Mesenchymal stem cell (in vitro differentiated cells and primary cell): ENCODE measurements at regions not wholly inside any gene's neighbourhood (a gene's known extent, or its start where the extent isn't known, plus 50 kb on each side); places are given as distances from the start of the nearest gene placed in this dataset.

Experiments used
- DNase-seq: peaks from one replicate; pipeline ENCODE4 v3.0.0-alpha.2; 2013
- H2AFZ ChIP-seq: one replicate; pipeline ENCODE4 v1.6.1; 2013; ENCODE audit warnings: low read depth, mild to moderate bottlenecking, control low read depth, inconsistent platforms, low read length, moderate library complexity
- H2AK5ac ChIP-seq: 2 replicates; pipeline ENCODE4 v1.6.1; 2013; ENCODE audit warnings: low read length, moderate library complexity, mild to moderate bottlenecking, inconsistent platforms; ENCODE audit not compliant: severe bottlenecking
- H2BK120ac ChIP-seq: one replicate; pipeline ENCODE4 v1.6.1; 2013; ENCODE audit warnings: low read depth, mild to moderate bottlenecking, inconsistent platforms, low read length, moderate library complexity
- H2BK12ac ChIP-seq, 2 experiments: one replicate each; pipeline ENCODE4 v1.6.1; 2013; ENCODE audit warnings: inconsistent platforms in 2 of 2, low read length in 2 of 2, mild to moderate bottlenecking in 2 of 2, moderate library complexity in 2 of 2, control low read depth in 1 of 2
- H2BK15ac ChIP-seq: one replicate; pipeline ENCODE4 v1.6.1; 2013; ENCODE audit warnings: mild to moderate bottlenecking, low read depth, inconsistent platforms; ENCODE audit not compliant: poor library complexity, severe bottlenecking
- H2BK5ac ChIP-seq: 2 replicates; pipeline ENCODE4 v1.6.1; 2013; ENCODE audit warnings: low read depth, mild to moderate bottlenecking, low read length, control low read depth, inconsistent platforms; ENCODE audit not compliant: poor library complexity, severe bottlenecking
- H3K14ac ChIP-seq, 2 experiments: one replicate each; pipeline ENCODE4 v1.6.1; 2013; ENCODE audit warnings: inconsistent platforms in 2 of 2, low read length in 2 of 2, control low read depth in 1 of 2, mild to moderate bottlenecking in 1 of 2, moderate library complexity in 1 of 2
- H3K18ac ChIP-seq, 2 experiments: one replicate each; pipeline ENCODE4 v1.6.1; 2013; ENCODE audit warnings: inconsistent platforms in 2 of 2, low read length in 2 of 2, control low read depth in 1 of 2, low read depth in 1 of 2, mild to moderate bottlenecking in 1 of 2
- H3K23ac ChIP-seq, 2 experiments: one replicate each; pipeline ENCODE4 v1.6.1; 2013; ENCODE audit warnings: inconsistent platforms in 2 of 2, low read length in 2 of 2, mild to moderate bottlenecking in 2 of 2, moderate library complexity in 2 of 2, control low read depth in 1 of 2
- H3K27ac ChIP-seq: 2 replicates; pipeline ENCODE4 v1.5.1; 2013; ENCODE audit warnings: mild to moderate bottlenecking, moderate library complexity, low read length, control low read depth, inconsistent platforms; ENCODE audit not compliant: poor library complexity, severe bottlenecking
- H3K27me3 ChIP-seq, 2 experiments: 2 replicates each; pipeline versions ENCODE4 v1.6.1 to v1.7.0; 2013; ENCODE audit warnings: low read length in 2 of 2, mild to moderate bottlenecking in 2 of 2, moderate library complexity in 2 of 2, control low read depth in 1 of 2, inconsistent platforms in 1 of 2; ENCODE audit not compliant: control insufficient read depth in 1 of 2, insufficient read depth in 1 of 2
- H3K36me3 ChIP-seq, 2 experiments: 2 replicates each; pipeline versions ENCODE4 v1.6.1 to v1.7.0; 2013; ENCODE audit warnings: low read length in 2 of 2, control low read depth in 1 of 2, inconsistent platforms in 1 of 2, low read depth in 1 of 2, mild to moderate bottlenecking in 1 of 2; ENCODE audit not compliant: insufficient read depth in 2 of 2, control insufficient read depth in 1 of 2
- H3K4ac ChIP-seq, 2 experiments: one replicate each; pipeline ENCODE4 v1.6.1; 2013; ENCODE audit warnings: inconsistent platforms in 2 of 2, low read length in 2 of 2, mild to moderate bottlenecking in 2 of 2, moderate library complexity in 2 of 2, control low read depth in 1 of 2, low read depth in 1 of 2
- H3K4me1 ChIP-seq: 2 replicates; pipeline ENCODE4 v1.6.1; 2013; ENCODE audit warnings: low read depth, low read length, control low read depth; ENCODE audit not compliant: control insufficient read depth, insufficient read depth
- H3K4me2 ChIP-seq: 2 replicates; pipeline ENCODE4 v1.6.1; 2013; ENCODE audit warnings: low read length, mild to moderate bottlenecking, inconsistent platforms; ENCODE audit not compliant: poor library complexity, severe bottlenecking
- H3K4me3 ChIP-seq, 2 experiments: 2 replicates each; pipeline versions ENCODE4 v1.5.1 to v1.7.0; 2013; ENCODE audit warnings: low read length in 2 of 2, mild to moderate bottlenecking in 2 of 2, control low read depth in 1 of 2, low read depth in 1 of 2; ENCODE audit not compliant: insufficient read depth in 1 of 2
- H3K79me1 ChIP-seq: replicated peaks from 2 replicates; pipeline ENCODE4 v1.6.1; 2013; ENCODE audit warnings: mild to moderate bottlenecking, control low read depth, low read length, inconsistent platforms; ENCODE audit not compliant: poor library complexity, severe bottlenecking
- H3K9ac ChIP-seq: 2 replicates; pipeline ENCODE4 v1.7.0; 2013; ENCODE audit warnings: mild to moderate bottlenecking, low read length, moderate library complexity
- H3K9me3 ChIP-seq: 2 replicates; pipeline ENCODE4 v1.7.0; 2013; ENCODE audit warnings: mild to moderate bottlenecking, low read length; ENCODE audit not compliant: control insufficient read depth
- H4K8ac ChIP-seq: one replicate; pipeline ENCODE4 v1.6.1; 2013; ENCODE audit warnings: inconsistent platforms, mild to moderate bottlenecking, low read length, moderate library complexity
- H4K91ac ChIP-seq: one replicate; pipeline ENCODE4 v1.6.1; 2013; ENCODE audit warnings: mild to moderate bottlenecking, low read length, inconsistent platforms
- WGBS: methylation state at CpG from one replicate; pipeline ENCODE4 v1.1.7; 2013; ENCODE audit warnings: mixed read lengths; 5-methylcytosine and 5-hydroxymethylcytosine counted together

- H3K79me1 ChIP-seq = no peaks in the 10 kb centered on the region
- WGBS = 70% methylated on average over 2 of the region's 2 CpGs
- no peaks in the 10 kb centered on the region for H3K36me3 ChIP-seq
- no peak overlapping the region for H3K27ac ChIP-seq
- no peak overlapping the region for H4K8ac ChIP-seq
- no peaks in the 10 kb centered on the region for H3K4me1 ChIP-seq
- DNase-seq = no peak
- no peaks in the 10 kb centered on the region for H3K27me3 ChIP-seq
- H2BK12ac ChIP-seq = no peak overlapping the region
- H2AK5ac ChIP-seq = no peak overlapping the region
- no peak overlapping the region for H3K4me2 ChIP-seq
- H2AFZ ChIP-seq = no peak overlapping the region
- no peak overlapping the region for H3K18ac ChIP-seq
- H3K4me3 ChIP-seq = no peak overlapping the region
- no peak overlapping the region for H2BK5ac ChIP-seq
- no peak overlapping the region for H4K91ac ChIP-seq
- no peak overlapping the region for H3K4ac ChIP-seq
- H3K9ac ChIP-seq = no peak overlapping the region
- no peak overlapping the region for H2BK120ac ChIP-seq
- H2BK15ac ChIP-seq = no peak overlapping the region
- no peaks in the 10 kb centered on the region for H3K9me3 ChIP-seq
- H3K14ac ChIP-seq = no peak overlapping the region
- no peak overlapping the region for H3K23ac ChIP-seq
These were observed 374.7 kb downstream of the ZSWIM6 start for GRCh38 chr5:61706751-61707150.

- Histone ChIP-seq H2AFZ (no peak overlapping the region), H3K4ac (no peak overlapping the region), H2BK15ac (no peak overlapping the region), H3K36me3 (no peaks in the 10 kb centered on the region), H3K4me1 (no peaks in the 10 kb centered on the region), H3K27ac (no peak overlapping the region), H2AK5ac (no peak overlapping the region), H4K8ac (no peak overlapping the region), H3K27me3 (peaks cover 18 to 39% of the 10 kb centered on the region in 2 experiments), H4K91ac (no peak overlapping the region), H2BK120ac (no peak overlapping the region), H3K14ac (no peak overlapping the region), H2BK12ac (no peak overlapping the region), H3K4me3 (no peak overlapping the region), H3K4me2 (no peak overlapping the region), H2BK5ac (no peak overlapping the region), H3K79me1 (no peaks in the 10 kb centered on the region), H3K18ac (no peak overlapping the region), H3K9me3 (peaks cover 4% of the 10 kb centered on the region), H3K9ac (no peak overlapping the region), H3K23ac (no peak overlapping the region)
- DNase-seq = no peak
- no CpG with 5 or more reads among the region's 1 CpG for WGBS
These were observed 387.1 kb downstream of the ZSWIM6 start for GRCh38 chr5:61719124-61719523.

GRCh38 chr5:61720829-61721228 lies 388.8 kb downstream of the ZSWIM6 start:
- Histone ChIP-seq H3K27me3 (peaks cover 22 to 28% of the 10 kb centered on the region in 2 experiments), H3K4ac (no peak overlapping the region), H3K36me3 (no peaks in the 10 kb centered on the region), H2BK120ac (no peak overlapping the region), H4K91ac (no peak overlapping the region), H3K4me3 (no peak overlapping the region), H3K18ac (no peak overlapping the region), H2AK5ac (no peak overlapping the region), H2BK5ac (no peak overlapping the region), H3K27ac (no peak overlapping the region), H3K9ac (no peak overlapping the region), H2BK15ac (no peak overlapping the region), H3K79me1 (no peaks in the 10 kb centered on the region), H3K23ac (no peak overlapping the region), H3K14ac (no peak overlapping the region), H2BK12ac (no peak overlapping the region), H3K9me3 (peaks cover 4% of the 10 kb centered on the region), H2AFZ (no peak overlapping the region), H4K8ac (no peak overlapping the region), H3K4me2 (no peak overlapping the region), H3K4me1 (no peaks in the 10 kb centered on the region)
- WGBS = no CpG with 5 or more reads among the region's 1 CpG
- no peak for DNase-seq

GRCh38 chr5:61724102-61724501 lies 392.0 kb downstream of the ZSWIM6 start:
- H3K4me2 ChIP-seq = no peak overlapping the region
- H2BK15ac ChIP-seq = no peak overlapping the region
- no peak overlapping the region for H4K91ac ChIP-seq
- WGBS = 85% methylated on average over 1 of the region's 2 CpGs
- H3K4me3 ChIP-seq = no peak overlapping the region
- no peak overlapping the region for H3K18ac ChIP-seq
- H2AK5ac ChIP-seq = no peak overlapping the region
- no peaks in the 10 kb centered on the region for H3K79me1 ChIP-seq
- H2AFZ ChIP-seq = no peak overlapping the region
- peaks cover 4% of the 10 kb centered on the region for H3K9me3 ChIP-seq
- no peaks in the 10 kb centered on the region for H3K36me3 ChIP-seq
- H3K9ac ChIP-seq = no peak overlapping the region
- H3K4ac ChIP-seq = no peak overlapping the region
- no peak overlapping the region for H3K23ac ChIP-seq
- DNase-seq = no peak
- no peak overlapping the region for H2BK12ac ChIP-seq
- no peak overlapping the region for H2BK5ac ChIP-seq
- no peak overlapping the region for H3K14ac ChIP-seq
- H3K27ac ChIP-seq = no peak overlapping the region
- no peak overlapping the region for H4K8ac ChIP-seq
- H3K27me3 ChIP-seq = peaks cover 20 to 21% of the 10 kb centered on the region in 2 experiments
- H2BK120ac ChIP-seq = no peak overlapping the region
- H3K4me1 ChIP-seq = no peaks in the 10 kb centered on the region
